GM23338 (cell line): ENCODE measurements at regions not wholly inside any gene's neighbourhood (a gene's known extent, or its start where the extent isn't known, plus 50 kb on each side); places are given as distances from the start of the nearest gene placed in this dataset.

Experiments used
- ATAC-seq: fragments of 200-7000 bp; cut with Tn5 transposase; 3 replicates; pipeline ENCODE4 v1.9.1; 2020
- DNase-seq: peaks from one replicate; pipeline ENCODE4 v3.0.0-alpha.2; 2015; ENCODE audit warnings: low spot score
- H2AFZ ChIP-seq: fragments of 200-600 bp; sonication (generic); 2 replicates; pipeline ENCODE4 v1.8.0; 2016; ENCODE audit warnings: antibody characterized with exemption, mild to moderate bottlenecking, moderate library complexity
- H3F3A ChIP-seq: fragments of 200-600 bp; sonication (generic); replicated peaks from 2 replicates; pipeline ENCODE4 v1.8.0; 2017; ENCODE audit warnings: antibody characterized with exemption, mixed run types, low read depth
- H3K27ac ChIP-seq: fragments of 200-600 bp; sonication (generic); 2 replicates; pipeline ENCODE4 v1.6.1; 2016; ENCODE audit warnings: low read depth
- H3K27me3 ChIP-seq: fragments of 200-600 bp; sonication (generic); 2 replicates; pipeline ENCODE4 v1.8.0; 2016; ENCODE audit warnings: mild to moderate bottlenecking, mixed run types, moderate library complexity; ENCODE audit not compliant: insufficient read depth
- H3K36me3 ChIP-seq: fragments of 200-600 bp; sonication (generic); 2 replicates; pipeline ENCODE4 v1.8.0; 2016; ENCODE audit warnings: mild to moderate bottlenecking; ENCODE audit not compliant: insufficient read depth
- H3K4me1 ChIP-seq: fragments of 200-600 bp; sonication (generic); 2 replicates; pipeline ENCODE4 v1.8.0; 2016; ENCODE audit warnings: mild to moderate bottlenecking, moderate library complexity; ENCODE audit not compliant: insufficient read depth
- H3K4me2 ChIP-seq: fragments of 200-600 bp; sonication (generic); 2 replicates; pipeline ENCODE4 v1.7.1; 2017; ENCODE audit warnings: mixed run types
- H3K4me3 ChIP-seq: fragments of 200-600 bp; sonication (generic); 2 replicates; pipeline ENCODE4 v1.6.1; 2016; ENCODE audit warnings: mixed run types
- H3K79me2 ChIP-seq: fragments of 200-600 bp; sonication (generic); replicated peaks from 2 replicates; pipeline ENCODE4 v1.8.0; 2017; ENCODE audit warnings: mild to moderate bottlenecking; ENCODE audit not compliant: insufficient read depth
- H3K9me2 ChIP-seq: fragments of 200-600 bp; sonication (generic); 2 replicates; pipeline ENCODE4 v1.8.0; 2017; ENCODE audit not compliant: insufficient read depth
- H4K20me1 ChIP-seq: fragments of 200-600 bp; sonication (generic); replicated peaks from 2 replicates; pipeline ENCODE4 v1.8.0; 2017; ENCODE audit warnings: mild to moderate bottlenecking; ENCODE audit not compliant: insufficient read depth
- H3K27ac Mint-ChIP-seq: 2 replicates; pipeline ENCODE4 v1.8.0; 2020; ENCODE audit warnings: inconsistent platforms, mild to moderate bottlenecking, moderate library complexity, mixed read lengths
- H3K27me3 Mint-ChIP-seq: 3 replicates; pipeline ENCODE4 v1.8.0; 2022; ENCODE audit warnings: low read depth, mild to moderate bottlenecking, moderate library complexity, mixed read lengths, inconsistent platforms; ENCODE audit not compliant: insufficient read depth, poor library complexity
- H3K36me3 Mint-ChIP-seq: 3 replicates; pipeline ENCODE4 v1.8.0; 2021; ENCODE audit warnings: low read depth, mild to moderate bottlenecking, inconsistent platforms, moderate library complexity, mixed read lengths
- H3K4me1 Mint-ChIP-seq: 3 replicates; pipeline ENCODE4 v1.8.0; 2020; ENCODE audit warnings: mild to moderate bottlenecking, inconsistent platforms, mixed read lengths
- H3K4me3 Mint-ChIP-seq: 3 replicates; pipeline ENCODE4 v1.8.0; 2021; ENCODE audit warnings: moderate library complexity, mild to moderate bottlenecking, inconsistent platforms, mixed read lengths
- H3K9me3 Mint-ChIP-seq: 3 replicates; pipeline ENCODE4 v1.8.0; 2020; ENCODE audit warnings: moderate library complexity, mild to moderate bottlenecking, inconsistent platforms, mixed read lengths
- CREB1 ChIP-seq: fragments of 250-450 bp; sonication (Bioruptor Pico); IDR thresholded peaks from 2 replicates; pipeline ENCODE4 v1.5.0; 2020; ENCODE audit warnings: low read depth, mild to moderate bottlenecking, moderate library complexity
- EZH2 ChIP-seq: fragments of 200-600 bp; sonication (generic); IDR thresholded peaks from one replicate; pipeline ENCODE4 v1.8.0; 2017; ENCODE audit warnings: antibody characterized with exemption, mild to moderate bottlenecking, low read depth; ENCODE audit not compliant: unreplicated experiment
- EZH2phosphoT487 ChIP-seq: fragments of 200-600 bp; sonication (generic); IDR thresholded peaks from one replicate; pipeline ENCODE4 v1.8.1; 2018; ENCODE audit warnings: antibody characterized with exemption; ENCODE audit not compliant: unreplicated experiment
- JUNB ChIP-seq: IDR thresholded peaks from one replicate; pipeline ENCODE4 v1.6.1; 2016; ENCODE audit warnings: antibody characterized with exemption; ENCODE audit not compliant: unreplicated experiment
- NANOG ChIP-seq: IDR thresholded peaks from 2 replicates; pipeline ENCODE4 v1.6.1; 2016; ENCODE audit warnings: antibody characterized with exemption, borderline replicate concordance
- POLR2AphosphoS5 ChIP-seq: IDR thresholded peaks from 2 replicates; pipeline ENCODE4 v1.6.1; 2016; ENCODE audit warnings: antibody characterized with exemption, low read depth
- STAT1 ChIP-seq: IDR thresholded peaks from one replicate; pipeline ENCODE4 v1.6.1; 2016; ENCODE audit warnings: antibody characterized with exemption; ENCODE audit not compliant: unreplicated experiment
- ZNF114 ChIP-seq: fragments of 250-450 bp; sonication (Bioruptor Pico); IDR thresholded peaks from 2 replicates; pipeline ENCODE4 v1.5.0; 2020; ENCODE audit warnings: mild to moderate bottlenecking, moderate library complexity
- ZNF331 ChIP-seq: fragments of 250-450 bp; sonication (Bioruptor Pico); IDR thresholded peaks from 2 replicates; pipeline ENCODE4 v1.5.0; 2020; ENCODE audit warnings: low read depth, mild to moderate bottlenecking, moderate library complexity
- TF ChIP-seq, protein P1 (sequence below), 2 experiments: fragments of 200-600 bp in 1 of 2; sonication (generic) in 1 of 2; conservative IDR thresholded peaks; 2 replicates each; pipeline versions ENCODE4 v1.5.1 to v1.6.1; 2016 to 2017; ENCODE audit warnings: antibody characterized with exemption in 2 of 2, low read depth in 2 of 2, mild to moderate bottlenecking in 2 of 2, moderate library complexity in 1 of 2
- TF ChIP-seq, protein P2 (sequence below): fragments of 250-450 bp; sonication (Bioruptor Pico); IDR thresholded peaks from 2 replicates; pipeline ENCODE4 v1.5.0; 2020; ENCODE audit warnings: mild to moderate bottlenecking, moderate library complexity
- TF ChIP-seq, protein P3 (sequence below): IDR thresholded peaks from 2 replicates; pipeline ENCODE4 v1.6.1; 2016; ENCODE audit warnings: antibody characterized with exemption
- TF ChIP-seq, protein P4 (sequence below): IDR thresholded peaks from one replicate; pipeline ENCODE4 v1.6.1; 2018; ENCODE audit warnings: antibody characterized with exemption; ENCODE audit not compliant: unreplicated experiment

DNA sequence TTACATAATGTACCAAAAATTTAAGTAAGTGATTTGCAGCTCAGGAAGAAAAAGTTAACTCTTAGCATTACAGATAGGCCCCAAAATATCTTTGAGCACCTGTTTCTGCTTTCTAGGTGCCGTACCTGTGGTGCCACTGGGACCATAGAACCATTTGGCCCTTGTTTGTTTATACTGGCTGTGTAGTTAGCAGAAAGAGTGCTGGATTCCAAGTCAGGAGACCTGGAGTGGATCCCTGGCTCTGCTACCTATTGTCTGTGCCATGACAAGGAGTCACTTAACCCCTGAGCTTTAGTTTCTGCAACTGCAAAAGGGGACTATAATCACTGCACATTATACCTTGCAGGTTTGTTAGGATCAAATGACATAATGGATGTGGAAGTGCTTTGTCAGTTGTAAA is 137.8 kb upstream of the GPR101 start:
- H3K4me3 ChIP-seq: no peak overlapping the region
- H3K27me3 Mint-ChIP-seq: no peaks in the 10 kb centered on the region
- ATAC-seq: no peak
- H3K27ac Mint-ChIP-seq: no peak overlapping the region
- no peaks in the 10 kb centered on the region for H3K9me3 Mint-ChIP-seq
- H4K20me1 ChIP-seq: no peaks in the 10 kb centered on the region
- no peaks in the 10 kb centered on the region for H3K36me3 ChIP-seq
- no peaks in the 10 kb centered on the region for H3F3A ChIP-seq
- H3K4me1 Mint-ChIP-seq: no peaks in the 10 kb centered on the region
- H2AFZ ChIP-seq: no peak overlapping the region
- no peaks in the 10 kb centered on the region for H3K36me3 Mint-ChIP-seq
- H3K9me2 ChIP-seq: no peaks in the 10 kb centered on the region
- H3K79me2 ChIP-seq: no peaks in the 10 kb centered on the region
- H3K4me1 ChIP-seq: no peaks in the 10 kb centered on the region
- TF ChIP-seq POLR2AphosphoS5: no peak
- TF ChIP-seq STAT1: no peak
- no peak for TF ChIP-seq EZH2
- TF ChIP-seq EZH2phosphoT487: no peak
- no peak for TF ChIP-seq ZNF331
- TF ChIP-seq, protein P1, sequence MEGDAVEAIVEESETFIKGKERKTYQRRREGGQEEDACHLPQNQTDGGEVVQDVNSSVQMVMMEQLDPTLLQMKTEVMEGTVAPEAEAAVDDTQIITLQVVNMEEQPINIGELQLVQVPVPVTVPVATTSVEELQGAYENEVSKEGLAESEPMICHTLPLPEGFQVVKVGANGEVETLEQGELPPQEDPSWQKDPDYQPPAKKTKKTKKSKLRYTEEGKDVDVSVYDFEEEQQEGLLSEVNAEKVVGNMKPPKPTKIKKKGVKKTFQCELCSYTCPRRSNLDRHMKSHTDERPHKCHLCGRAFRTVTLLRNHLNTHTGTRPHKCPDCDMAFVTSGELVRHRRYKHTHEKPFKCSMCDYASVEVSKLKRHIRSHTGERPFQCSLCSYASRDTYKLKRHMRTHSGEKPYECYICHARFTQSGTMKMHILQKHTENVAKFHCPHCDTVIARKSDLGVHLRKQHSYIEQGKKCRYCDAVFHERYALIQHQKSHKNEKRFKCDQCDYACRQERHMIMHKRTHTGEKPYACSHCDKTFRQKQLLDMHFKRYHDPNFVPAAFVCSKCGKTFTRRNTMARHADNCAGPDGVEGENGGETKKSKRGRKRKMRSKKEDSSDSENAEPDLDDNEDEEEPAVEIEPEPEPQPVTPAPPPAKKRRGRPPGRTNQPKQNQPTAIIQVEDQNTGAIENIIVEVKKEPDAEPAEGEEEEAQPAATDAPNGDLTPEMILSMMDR (conservative IDR thresholded peaks at IDR 0.05; ENCODE audit: low read depth in 2 of 2): no peak
- no peak for TF ChIP-seq CREB1
- TF ChIP-seq, protein P2, sequence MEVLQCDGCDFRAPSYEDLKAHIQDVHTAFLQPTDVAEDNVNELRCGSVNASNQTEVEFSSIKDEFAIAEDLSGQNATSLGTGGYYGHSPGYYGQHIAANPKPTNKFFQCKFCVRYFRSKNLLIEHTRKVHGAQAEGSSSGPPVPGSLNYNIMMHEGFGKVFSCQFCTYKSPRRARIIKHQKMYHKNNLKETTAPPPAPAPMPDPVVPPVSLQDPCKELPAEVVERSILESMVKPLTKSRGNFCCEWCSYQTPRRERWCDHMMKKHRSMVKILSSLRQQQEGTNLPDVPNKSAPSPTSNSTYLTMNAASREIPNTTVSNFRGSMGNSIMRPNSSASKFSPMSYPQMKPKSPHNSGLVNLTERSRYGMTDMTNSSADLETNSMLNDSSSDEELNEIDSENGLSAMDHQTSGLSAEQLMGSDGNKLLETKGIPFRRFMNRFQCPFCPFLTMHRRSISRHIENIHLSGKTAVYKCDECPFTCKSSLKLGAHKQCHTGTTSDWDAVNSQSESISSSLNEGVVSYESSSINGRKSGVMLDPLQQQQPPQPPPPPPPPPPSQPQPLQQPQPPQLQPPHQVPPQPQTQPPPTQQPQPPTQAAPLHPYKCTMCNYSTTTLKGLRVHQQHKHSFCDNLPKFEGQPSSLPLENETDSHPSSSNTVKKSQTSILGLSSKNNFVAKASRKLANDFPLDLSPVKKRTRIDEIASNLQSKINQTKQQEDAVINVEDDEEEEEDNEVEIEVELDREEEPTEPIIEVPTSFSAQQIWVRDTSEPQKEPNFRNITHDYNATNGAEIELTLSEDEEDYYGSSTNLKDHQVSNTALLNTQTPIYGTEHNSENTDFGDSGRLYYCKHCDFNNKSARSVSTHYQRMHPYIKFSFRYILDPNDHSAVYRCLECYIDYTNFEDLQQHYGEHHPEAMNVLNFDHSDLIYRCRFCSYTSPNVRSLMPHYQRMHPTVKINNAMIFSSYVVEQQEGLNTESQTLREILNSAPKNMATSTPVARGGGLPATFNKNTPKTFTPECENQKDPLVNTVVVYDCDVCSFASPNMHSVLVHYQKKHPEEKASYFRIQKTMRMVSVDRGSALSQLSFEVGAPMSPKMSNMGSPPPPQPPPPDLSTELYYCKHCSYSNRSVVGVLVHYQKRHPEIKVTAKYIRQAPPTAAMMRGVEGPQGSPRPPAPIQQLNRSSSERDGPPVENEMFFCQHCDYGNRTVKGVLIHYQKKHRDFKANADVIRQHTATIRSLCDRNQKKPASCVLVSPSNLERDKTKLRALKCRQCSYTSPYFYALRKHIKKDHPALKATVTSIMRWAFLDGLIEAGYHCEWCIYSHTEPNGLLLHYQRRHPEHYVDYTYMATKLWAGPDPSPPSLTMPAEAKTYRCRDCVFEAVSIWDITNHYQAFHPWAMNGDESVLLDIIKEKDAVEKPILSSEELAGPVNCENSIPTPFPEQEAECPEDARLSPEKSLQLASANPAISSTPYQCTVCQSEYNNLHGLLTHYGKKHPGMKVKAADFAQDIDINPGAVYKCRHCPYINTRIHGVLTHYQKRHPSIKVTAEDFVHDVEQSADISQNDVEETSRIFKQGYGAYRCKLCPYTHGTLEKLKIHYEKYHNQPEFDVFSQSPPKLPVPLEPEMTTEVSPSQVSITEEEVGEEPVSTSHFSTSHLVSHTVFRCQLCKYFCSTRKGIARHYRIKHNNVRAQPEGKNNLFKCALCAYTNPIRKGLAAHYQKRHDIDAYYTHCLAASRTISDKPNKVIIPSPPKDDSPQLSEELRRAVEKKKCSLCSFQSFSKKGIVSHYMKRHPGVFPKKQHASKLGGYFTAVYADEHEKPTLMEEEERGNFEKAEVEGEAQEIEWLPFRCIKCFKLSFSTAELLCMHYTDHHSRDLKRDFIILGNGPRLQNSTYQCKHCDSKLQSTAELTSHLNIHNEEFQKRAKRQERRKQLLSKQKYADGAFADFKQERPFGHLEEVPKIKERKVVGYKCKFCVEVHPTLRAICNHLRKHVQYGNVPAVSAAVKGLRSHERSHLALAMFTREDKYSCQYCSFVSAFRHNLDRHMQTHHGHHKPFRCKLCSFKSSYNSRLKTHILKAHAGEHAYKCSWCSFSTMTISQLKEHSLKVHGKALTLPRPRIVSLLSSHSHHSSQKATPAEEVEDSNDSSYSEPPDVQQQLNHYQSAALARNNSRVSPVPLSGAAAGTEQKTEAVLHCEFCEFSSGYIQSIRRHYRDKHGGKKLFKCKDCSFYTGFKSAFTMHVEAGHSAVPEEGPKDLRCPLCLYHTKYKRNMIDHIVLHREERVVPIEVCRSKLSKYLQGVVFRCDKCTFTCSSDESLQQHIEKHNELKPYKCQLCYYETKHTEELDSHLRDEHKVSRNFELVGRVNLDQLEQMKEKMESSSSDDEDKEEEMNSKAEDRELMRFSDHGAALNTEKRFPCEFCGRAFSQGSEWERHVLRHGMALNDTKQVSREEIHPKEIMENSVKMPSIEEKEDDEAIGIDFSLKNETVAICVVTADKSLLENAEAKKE (CRISPR knock-in tag): no peak
- TF ChIP-seq NANOG: no peak
- TF ChIP-seq, protein P3, sequence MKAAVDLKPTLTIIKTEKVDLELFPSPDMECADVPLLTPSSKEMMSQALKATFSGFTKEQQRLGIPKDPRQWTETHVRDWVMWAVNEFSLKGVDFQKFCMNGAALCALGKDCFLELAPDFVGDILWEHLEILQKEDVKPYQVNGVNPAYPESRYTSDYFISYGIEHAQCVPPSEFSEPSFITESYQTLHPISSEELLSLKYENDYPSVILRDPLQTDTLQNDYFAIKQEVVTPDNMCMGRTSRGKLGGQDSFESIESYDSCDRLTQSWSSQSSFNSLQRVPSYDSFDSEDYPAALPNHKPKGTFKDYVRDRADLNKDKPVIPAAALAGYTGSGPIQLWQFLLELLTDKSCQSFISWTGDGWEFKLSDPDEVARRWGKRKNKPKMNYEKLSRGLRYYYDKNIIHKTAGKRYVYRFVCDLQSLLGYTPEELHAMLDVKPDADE: no peak
- no peak for TF ChIP-seq ZNF114 (CRISPR knock-in tag)
- TF ChIP-seq JUNB: no peak
- TF ChIP-seq, protein P4, sequence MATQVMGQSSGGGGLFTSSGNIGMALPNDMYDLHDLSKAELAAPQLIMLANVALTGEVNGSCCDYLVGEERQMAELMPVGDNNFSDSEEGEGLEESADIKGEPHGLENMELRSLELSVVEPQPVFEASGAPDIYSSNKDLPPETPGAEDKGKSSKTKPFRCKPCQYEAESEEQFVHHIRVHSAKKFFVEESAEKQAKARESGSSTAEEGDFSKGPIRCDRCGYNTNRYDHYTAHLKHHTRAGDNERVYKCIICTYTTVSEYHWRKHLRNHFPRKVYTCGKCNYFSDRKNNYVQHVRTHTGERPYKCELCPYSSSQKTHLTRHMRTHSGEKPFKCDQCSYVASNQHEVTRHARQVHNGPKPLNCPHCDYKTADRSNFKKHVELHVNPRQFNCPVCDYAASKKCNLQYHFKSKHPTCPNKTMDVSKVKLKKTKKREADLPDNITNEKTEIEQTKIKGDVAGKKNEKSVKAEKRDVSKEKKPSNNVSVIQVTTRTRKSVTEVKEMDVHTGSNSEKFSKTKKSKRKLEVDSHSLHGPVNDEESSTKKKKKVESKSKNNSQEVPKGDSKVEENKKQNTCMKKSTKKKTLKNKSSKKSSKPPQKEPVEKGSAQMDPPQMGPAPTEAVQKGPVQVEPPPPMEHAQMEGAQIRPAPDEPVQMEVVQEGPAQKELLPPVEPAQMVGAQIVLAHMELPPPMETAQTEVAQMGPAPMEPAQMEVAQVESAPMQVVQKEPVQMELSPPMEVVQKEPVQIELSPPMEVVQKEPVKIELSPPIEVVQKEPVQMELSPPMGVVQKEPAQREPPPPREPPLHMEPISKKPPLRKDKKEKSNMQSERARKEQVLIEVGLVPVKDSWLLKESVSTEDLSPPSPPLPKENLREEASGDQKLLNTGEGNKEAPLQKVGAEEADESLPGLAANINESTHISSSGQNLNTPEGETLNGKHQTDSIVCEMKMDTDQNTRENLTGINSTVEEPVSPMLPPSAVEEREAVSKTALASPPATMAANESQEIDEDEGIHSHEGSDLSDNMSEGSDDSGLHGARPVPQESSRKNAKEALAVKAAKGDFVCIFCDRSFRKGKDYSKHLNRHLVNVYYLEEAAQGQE: no peak
- no peak overlapping the region for H3K4me3 Mint-ChIP-seq
- no peaks in the 10 kb centered on the region for H3K27me3 ChIP-seq
- no peak overlapping the region for H3K27ac ChIP-seq
- no peak overlapping the region for H3K4me2 ChIP-seq
- DNase-seq: no peak
